IPS-18c (cell line): ENCODE measurements at regions not wholly inside any gene's neighbourhood (a gene's known extent, or its start where the extent isn't known, plus 50 kb on each side); places are given as distances from the start of the nearest gene placed in this dataset.
"Not testable (repeated sequence)": the region's sequence is repeated elsewhere in the genome, so short reads cannot be mapped to it uniquely, and the experiment has no call there.

Source experiments
- H3K4me3 ChIP-seq: 2 replicates; pipeline ENCODE4 v1.7.0; 2013; ENCODE audit warnings: low read depth, mild to moderate bottlenecking, low read length, moderate library complexity; ENCODE audit not compliant: insufficient read depth
- H3K9me3 ChIP-seq: one replicate; pipeline ENCODE4 v1.6.1; 2013; ENCODE audit warnings: mild to moderate bottlenecking, low read length, moderate library complexity; ENCODE audit not compliant: control insufficient read depth, insufficient read depth

DNA sequence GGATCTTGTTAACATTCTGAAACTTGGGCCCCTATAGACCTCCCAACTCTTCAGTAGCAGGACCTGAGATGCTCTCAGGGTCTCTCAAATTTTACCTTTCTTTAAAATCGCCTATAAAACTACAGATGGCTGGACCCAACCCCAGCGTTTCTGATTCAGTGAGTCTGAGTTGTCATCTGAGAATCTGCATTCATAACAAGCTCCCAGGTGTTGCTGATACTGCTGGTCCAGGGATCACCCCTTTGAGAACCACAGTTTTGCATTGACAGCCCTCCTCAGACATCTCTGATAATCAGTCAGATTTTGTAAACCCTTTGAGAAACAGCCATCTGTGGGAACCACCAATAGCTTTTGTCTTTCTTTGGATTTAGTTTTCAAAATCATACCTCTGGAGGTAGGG lies 315.8 kb downstream of the CYRIA start:
- H3K9me3 ChIP-seq = peaks cover 11% of the 10 kb centered on the region
- no peak overlapping the region for H3K4me3 ChIP-seq

DNA sequence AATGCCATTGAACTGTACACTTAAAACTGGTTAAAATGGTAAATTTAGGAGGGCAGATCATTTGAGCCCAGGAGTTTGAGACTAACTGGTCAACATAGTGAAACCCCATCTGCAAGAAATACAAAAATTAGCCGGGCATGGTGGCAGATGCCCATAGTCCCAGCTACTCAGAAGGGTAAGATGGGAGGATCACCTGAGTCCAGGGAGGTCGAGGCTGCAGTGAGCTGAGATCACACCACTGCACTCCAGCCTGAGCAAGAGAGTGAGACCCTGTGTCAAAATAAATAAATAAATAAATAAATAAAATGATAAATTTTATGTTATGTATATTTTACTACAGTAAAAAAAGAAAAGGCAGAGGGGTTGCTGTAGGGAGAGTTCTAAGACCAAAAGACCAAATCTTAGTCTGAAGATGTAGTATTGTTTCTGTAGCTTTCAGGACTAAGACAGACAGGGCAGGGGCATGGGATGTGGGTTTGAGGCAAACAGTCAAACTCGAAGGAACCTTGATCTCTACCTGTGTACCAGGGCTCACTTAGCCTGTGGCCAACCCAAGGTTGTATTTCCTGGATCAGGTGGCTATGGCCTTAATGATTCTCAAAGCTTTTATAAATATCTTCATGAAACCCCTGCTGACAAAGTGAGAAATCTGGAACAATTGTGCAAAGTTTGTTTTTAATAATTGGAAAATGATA lies 316.7 kb downstream of the CYRIA start:
- Histone ChIP-seq H3K9me3 (peaks cover 11% of the 10 kb centered on the region), H3K4me3 (no peak overlapping the region)

DNA sequence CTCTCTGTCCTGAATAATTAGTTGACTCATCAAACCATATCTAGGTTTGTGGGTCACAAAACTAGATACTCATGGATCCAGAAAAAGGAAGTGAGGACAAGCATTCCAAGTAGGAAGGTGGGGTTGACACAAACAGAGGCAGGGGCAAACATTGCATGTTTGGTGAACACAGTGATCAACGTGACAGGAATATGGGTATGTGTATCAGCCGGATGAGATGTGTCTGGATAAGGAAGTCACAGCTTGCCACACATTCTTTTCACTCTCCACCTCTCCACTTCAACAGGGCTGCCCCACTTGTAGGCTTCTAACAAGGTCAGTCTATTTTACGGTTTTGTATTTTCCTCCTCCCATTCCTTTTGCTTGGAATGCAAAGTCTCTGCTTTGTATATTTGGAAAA lies 319.0 kb downstream of the CYRIA start:
- peaks cover 7% of the 10 kb centered on the region for H3K9me3 ChIP-seq
- H3K4me3 ChIP-seq = no peak overlapping the region

DNA sequence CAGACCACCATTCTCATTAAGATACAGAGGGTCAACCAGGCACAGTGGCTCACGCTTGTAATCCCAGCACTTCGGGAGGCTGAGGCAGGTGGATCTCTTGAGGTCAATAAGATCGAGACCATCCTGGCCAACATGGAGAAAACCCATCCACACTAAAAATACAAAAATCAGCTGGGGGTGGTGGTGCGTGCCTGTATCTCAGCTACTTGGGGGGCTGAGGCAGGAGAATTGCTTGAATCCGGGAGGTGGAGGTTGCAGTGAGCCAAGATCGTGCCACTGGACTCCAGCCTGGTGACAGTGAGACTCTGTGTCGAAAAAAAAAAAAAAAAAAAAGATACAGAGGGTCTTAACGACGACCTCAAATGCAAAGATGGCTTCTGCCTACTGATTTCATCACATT lies 320.4 kb downstream of the CYRIA start:
- not testable (repeated sequence) for H3K9me3 ChIP-seq, H3K4me3 ChIP-seq

DNA sequence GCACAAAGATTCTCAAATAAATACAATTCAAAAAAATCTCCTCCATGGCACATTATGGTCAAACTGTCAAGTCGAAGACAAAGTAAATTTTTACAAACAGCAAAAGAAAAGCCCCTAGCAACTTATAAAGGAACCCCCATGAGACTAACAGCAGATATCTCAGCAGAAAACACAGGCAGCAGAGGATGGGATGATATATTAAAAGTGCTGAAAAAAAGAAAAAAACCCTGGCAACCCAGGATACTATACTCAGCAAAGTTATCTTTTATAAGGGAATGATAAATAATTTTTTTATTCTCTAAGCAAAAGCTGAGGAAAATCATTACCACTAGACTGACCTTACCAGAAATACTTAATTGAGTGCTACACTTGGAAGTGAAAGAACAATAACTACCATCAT lies 326.4 kb downstream of the CYRIA start:
- no peaks in the 10 kb centered on the region for H3K9me3 ChIP-seq

DNA sequence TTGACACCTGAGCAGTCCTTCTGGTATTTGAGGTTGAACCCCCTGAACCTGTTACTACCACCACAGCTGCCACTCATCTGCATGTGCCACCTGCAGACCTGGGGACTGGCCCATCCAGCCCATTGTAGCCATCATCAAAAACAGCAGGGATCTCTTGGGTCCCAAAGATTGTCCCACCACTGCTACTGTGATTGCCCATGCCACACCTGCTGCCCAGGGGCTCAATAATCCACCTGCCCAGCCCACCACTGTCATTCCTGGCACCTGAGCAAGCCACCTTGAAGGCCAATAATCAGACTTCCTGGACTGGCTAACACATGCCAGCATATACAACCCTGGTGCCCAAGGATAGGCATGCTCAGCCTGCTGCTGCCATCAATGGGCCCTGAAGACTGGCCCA lies 327.6 kb downstream of the CYRIA start:
- H3K9me3 ChIP-seq = no peaks in the 10 kb centered on the region
- H3K4me3 ChIP-seq = no peak overlapping the region

More for the DNA sequence above, 326.4 kb downstream of the CYRIA start:
- no peak overlapping the region for H3K4me3 ChIP-seq

DNA sequence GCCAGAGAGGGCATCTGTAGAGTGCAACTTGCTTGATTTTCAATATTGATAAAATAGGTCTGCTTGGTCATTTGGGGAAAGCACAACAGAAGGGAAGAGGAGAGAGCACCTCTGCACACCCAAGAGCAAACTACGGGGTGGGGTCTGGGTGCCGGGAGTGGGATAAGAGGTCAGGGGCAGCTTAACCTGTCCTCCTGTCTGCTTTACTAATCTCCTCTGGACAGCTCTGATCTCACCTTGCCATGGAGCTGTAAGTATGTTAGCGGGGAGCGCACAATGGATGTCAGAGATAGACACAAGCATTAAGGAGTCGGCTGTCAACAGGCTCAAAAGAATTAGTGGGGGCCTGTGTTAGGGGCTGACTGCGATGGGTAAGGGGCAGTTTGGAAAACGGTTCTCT lies 328.7 kb downstream of the CYRIA start:
- H3K4me3 ChIP-seq = no peak overlapping the region
- no peaks in the 10 kb centered on the region for H3K9me3 ChIP-seq

DNA sequence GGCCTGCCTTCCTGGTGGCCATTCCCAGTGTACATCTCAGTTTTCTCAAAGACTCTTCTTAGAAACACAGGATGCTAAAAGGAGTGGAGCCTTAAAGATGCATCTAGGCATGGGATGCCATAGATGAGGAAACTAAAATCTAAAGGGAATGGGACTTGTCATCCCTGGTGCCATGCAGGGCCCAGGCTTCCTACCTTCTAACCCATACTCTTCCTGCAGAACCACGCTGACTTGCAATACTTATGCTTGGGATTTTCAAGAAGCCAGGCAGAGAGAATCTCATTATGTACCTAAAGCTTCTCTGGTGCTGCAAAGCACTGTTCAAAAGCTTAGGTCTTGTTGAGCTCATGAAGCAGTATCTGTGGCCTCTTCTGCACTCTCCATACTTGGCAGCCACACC lies 329.1 kb downstream of the CYRIA start:
- Histone ChIP-seq H3K9me3 (no peaks in the 10 kb centered on the region), H3K4me3 (no peak overlapping the region)

DNA sequence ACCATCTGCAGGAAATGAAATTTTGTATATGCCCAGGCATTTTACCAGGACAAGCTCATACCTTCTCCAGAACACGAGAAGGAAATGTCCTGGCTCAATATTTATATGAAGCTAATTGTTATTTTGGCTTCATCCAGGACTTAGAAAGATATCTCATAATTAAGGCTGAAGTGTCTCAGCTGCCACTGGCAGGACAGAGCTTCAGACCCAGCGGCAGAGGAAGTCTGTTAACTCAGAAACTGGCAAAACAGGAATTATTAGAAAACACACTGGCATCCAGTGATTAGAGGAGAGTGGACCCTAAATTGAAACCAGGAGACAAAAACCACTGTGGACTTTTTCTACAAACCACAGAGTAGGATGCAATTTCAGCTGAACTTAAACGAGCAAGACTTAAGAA lies 329.7 kb downstream of the CYRIA start:
- no peak overlapping the region for H3K4me3 ChIP-seq
- no peaks in the 10 kb centered on the region for H3K9me3 ChIP-seq

DNA sequence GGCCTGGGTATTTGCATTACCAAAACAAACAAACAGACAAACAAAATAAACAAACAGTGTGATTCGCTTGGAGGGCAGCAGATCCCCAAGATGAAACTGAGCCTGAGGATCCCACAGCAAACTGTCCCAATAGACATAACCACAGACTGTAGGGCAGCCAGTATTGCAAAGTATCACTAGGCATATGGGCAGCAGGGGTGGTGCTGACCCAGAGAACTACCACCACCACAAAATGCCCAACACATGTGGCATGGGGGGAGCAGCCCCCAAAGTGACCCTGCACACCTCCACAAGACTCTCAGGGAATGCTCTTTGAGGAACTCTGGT lies 330.1 kb downstream of the CYRIA start:
- Histone ChIP-seq H3K9me3 (no peaks in the 10 kb centered on the region), H3K4me3 (no peak overlapping the region)

DNA sequence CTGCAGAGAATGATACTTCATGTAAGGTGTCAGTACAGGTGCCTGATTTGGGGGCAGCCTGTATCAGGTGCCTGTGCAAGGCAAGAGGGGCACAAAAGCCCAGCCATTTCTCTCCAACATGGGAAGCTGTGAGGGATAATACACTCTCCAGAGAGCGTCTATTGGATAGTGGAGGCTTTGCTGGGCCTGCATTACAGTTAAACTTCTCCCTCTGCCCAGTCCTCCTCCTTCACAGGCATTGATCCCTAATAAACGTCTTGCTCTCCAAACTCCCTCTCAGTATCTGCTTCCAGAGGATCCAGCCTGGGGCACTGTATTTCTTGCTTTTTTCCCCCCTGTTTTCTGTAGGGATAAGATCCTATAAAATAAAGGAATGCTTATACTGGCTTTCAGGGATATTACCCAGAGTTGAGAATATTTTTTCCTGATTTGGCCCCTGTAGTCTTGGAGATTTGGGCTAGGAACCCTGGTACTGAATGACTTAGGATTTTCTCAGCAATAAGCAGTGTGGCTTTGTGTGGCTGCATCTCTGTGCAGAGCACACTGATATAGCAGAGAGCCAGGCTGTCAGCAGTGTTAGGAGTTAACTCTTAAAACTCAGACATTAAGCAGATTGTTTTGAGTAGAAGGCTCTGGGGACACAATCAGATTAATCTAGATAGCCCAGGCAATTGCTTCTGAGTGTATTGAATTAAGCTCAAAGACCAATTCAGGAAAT lies 330.6 kb downstream of the CYRIA start:
- Histone ChIP-seq H3K9me3 (no peaks in the 10 kb centered on the region), H3K4me3 (no peak overlapping the region)

DNA sequence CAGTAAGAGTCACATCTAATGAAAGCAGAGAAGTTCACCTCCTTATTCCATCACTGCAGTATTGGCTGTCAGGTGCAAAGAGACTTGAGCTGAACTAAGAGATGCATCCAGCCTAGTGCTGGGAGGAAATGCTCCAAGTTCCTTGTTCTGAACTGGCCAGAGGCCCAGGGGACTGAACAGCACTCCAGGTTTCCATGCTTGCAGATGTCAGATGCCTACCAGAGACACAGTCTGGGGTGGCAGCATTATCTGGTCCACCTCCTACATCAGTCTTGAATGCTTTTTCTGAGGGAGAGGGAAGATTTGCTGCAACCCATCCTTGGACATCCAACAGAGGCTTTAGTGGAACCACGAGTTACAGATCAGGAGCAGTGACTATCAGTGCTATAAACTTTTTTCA lies 331.3 kb downstream of the CYRIA start:
- no peak overlapping the region for H3K4me3 ChIP-seq
- no peaks in the 10 kb centered on the region for H3K9me3 ChIP-seq

DNA sequence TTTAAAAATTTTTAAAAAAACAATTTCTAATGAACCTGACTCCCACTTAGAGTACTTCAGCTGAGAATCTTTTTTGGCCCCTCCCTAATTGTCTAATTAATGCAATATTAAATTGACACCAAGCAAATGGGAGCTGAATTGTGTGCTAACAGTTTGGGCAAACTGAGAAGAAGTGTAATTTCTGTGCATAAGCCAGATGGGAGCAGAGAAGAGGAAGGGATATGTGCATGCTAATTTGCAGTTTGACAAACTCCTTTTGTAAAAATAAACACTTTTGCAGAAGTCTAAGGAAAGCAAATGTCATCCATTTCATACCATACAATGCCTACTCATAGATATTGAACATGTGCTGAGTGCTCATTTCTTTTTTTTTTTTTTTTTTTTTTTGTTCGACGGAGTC lies 332.0 kb downstream of the CYRIA start:
- no peak overlapping the region for H3K4me3 ChIP-seq
- H3K9me3 ChIP-seq = no peaks in the 10 kb centered on the region

DNA sequence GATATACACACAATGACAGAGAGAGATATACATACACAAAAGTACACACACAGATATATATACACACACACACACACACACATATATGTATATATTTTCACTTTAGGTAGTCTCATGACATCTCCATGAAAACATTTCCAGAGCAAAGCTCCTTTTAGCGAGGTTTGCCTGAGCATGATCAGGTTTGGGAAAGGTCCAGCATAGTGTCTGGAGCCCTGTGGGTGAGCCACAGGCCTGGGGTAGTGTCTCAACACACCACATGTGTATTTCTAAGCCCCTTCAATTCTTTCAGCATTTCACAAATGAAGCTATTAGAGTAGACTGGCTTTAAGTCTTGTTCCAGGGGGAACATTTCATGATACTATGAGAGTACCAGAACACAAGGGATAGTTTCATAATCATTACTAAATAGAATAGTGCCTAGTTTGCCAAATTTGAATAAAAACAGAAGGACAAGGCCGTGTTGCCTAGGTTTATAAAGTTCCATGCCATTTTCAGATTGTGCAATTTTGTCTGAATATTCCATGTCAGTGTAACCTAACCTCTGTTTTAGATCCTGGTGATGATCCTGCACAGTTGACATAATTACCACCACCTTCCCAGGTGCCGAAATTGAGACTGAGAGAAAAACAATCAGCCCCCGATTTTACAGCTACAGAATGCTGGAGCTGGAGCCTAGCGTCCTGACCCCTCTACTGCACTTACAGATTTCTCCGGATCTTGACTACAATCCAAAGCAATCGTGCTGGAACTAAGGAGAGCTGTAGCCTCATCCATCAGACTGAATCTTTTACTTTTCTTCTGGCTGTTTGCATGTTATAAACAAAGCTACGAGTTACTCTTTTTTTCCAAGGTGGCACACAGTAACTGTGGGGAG lies 332.7 kb downstream of the CYRIA start:
- Histone ChIP-seq H3K9me3 (no peaks in the 10 kb centered on the region), H3K4me3 (no peak overlapping the region)

DNA sequence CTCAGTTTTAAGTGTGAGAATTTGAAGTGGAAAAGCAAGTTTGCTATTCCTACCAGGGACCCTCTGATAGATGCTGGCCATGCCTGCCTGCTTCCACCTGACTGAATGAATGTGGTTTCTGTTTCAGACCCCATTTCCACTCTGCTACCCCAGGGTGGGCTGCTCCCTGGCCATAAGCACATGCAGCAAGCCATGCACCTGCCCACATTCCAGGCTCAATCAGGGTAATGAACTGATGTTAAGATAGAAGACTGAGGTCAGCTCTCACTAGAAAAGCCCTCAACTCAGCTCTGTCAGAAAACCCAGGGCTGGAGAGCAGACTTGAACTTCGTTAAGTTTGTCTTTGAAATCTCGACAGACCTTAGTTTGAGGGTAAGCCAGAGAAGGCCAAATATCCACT lies 333.9 kb downstream of the CYRIA start:
- H3K4me3 ChIP-seq = no peak overlapping the region
- no peaks in the 10 kb centered on the region for H3K9me3 ChIP-seq

DNA sequence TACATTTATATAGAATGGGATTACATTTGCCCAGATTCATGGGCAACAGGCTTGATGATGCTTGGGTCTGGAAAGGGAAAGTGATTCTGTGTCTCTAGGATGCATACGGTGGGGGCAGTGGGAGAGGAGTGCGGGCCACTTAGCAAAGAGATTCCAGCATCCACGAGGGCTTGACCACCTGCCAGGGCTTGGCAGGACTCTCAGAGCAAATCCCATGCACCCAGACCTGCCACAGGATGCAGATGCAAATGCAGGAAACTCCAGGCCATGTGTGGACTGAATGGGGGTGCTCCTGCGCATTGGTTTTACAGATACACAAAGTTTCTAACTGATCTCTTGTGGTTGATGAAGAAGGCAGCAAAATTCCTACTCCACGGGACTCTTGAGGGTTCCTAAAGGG lies 334.7 kb downstream of the CYRIA start:
- H3K4me3 ChIP-seq = no peak overlapping the region
- H3K9me3 ChIP-seq = no peaks in the 10 kb centered on the region

DNA sequence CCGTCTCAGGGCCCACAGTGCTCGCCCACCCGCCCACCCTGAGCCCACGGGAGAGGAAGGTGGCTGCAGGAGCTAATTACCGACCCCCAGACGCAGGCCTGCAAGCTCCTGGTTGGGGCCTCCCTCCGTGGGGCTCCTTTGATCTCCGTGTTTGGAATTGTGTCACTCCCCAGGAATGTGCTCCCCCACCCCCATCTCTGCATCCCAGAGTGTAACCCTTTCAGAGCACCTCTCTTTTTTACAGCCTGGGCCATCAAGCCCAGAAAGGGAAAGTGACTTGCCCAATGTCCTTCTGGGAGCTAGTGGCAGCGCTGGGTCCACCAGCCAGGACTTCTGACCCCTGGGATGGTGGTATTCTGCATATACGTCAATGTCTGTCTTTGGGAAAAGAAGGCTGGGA lies 335.1 kb downstream of the CYRIA start:
- Histone ChIP-seq H3K4me3 (no peak overlapping the region), H3K9me3 (no peaks in the 10 kb centered on the region)

DNA sequence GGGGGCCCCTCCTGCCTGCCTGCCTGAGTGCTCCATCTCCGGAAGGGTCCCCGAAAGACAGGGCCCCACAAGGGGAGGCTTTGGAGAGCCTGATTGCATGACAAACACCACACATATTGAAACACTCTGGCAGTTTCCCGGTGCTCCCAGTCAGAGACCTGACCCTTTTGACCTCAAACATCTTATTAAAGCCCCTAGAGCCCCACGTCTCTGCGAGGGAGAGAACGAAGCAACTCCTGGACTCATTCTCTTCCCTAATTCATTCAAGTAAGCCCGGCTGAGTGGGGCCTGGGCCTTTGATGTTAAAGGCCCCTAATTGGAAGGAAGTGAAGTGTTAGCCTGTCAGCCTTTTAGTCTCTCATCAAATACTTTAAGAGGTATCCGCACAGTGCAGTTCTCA lies 335.6 kb downstream of the CYRIA start:
- peak overlapping the region; percentile 21; the same call in 1 of the 2 replicates for H3K4me3 ChIP-seq
- H3K9me3 ChIP-seq = no peaks in the 10 kb centered on the region
